HepG2 (cell line): ENCODE measurements at regions not wholly inside any gene's neighbourhood (a gene's known extent, or its start where the extent isn't known, plus 50 kb on each side); places are given as distances from the start of the nearest gene placed in this dataset.

Source experiments
- ARID3A ChIP-seq: IDR thresholded peaks from 2 replicates; pipeline ENCODE4 v1.6.1; 2012; ENCODE audit warnings: low read depth, low read length, improper control_type of control experiment
- NFATC3 ChIP-seq: sonication (generic); formaldehyde crosslinking; IDR thresholded peaks from 2 replicates; pipeline ENCODE4 v1.5.1; 2020; ENCODE audit warnings: mild to moderate bottlenecking, missing genetic modification reagents
- PHF8 ChIP-seq: sonication (generic); formaldehyde crosslinking; IDR thresholded peaks from 2 replicates; pipeline ENCODE4 v1.5.0; 2020; ENCODE audit warnings: missing genetic modification reagents
- ZFAT ChIP-seq: sonication (generic); formaldehyde crosslinking; conservative IDR thresholded peaks from 2 replicates; pipeline ENCODE4 v1.8.1; 2023; ENCODE audit warnings: missing genetic modification reagents, inconsistent platforms
- ZNF768 ChIP-seq: sonication (generic); formaldehyde crosslinking; IDR thresholded peaks from 2 replicates; pipeline ENCODE4 v1.4.0; 2020; ENCODE audit warnings: missing genetic modification reagents
- TF ChIP-seq, protein P1 (sequence below): sonication (generic); formaldehyde crosslinking; IDR thresholded peaks from 2 replicates; pipeline ENCODE4 v1.5.1; 2020; ENCODE audit warnings: mild to moderate bottlenecking, missing genetic modification reagents, borderline replicate concordance

DNA sequence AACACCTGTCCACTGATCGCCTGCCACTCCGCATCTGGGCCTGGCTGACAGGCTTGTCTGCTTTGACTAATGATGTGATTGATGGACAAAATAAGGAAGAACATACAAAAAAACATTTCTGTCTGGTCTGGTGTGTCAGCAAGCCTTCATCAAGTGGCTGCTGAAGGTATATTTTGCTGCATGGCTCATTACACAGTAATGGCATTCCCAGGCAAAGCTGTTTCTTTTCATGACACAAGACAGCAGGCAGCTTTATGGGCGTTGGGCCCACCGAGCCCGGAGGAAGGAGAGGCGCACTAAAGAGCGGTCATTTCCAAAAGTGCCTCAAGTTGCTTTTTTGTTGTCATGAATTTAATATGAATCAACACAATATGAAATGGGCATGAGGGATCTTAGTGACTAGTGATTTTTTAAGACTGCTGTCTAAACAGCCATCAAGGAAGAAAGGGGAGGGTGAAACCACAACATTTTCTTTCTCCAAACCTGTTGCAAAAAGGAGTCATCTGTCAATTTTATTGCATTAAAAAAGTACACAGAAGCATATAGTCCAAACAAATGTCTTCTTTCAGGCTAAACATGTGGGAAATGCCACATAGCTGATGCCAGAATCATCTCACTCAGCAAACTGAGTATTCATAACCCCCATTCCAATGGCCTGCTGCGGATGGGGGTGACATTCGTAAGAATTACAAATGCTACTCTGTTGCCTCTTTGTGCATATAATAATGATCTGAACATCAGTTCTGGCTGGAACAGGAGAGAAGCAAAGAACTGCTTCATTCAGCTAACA, 476.6 kb downstream of the ZNF536 start (continued):
- TF ChIP-seq, protein P1, sequence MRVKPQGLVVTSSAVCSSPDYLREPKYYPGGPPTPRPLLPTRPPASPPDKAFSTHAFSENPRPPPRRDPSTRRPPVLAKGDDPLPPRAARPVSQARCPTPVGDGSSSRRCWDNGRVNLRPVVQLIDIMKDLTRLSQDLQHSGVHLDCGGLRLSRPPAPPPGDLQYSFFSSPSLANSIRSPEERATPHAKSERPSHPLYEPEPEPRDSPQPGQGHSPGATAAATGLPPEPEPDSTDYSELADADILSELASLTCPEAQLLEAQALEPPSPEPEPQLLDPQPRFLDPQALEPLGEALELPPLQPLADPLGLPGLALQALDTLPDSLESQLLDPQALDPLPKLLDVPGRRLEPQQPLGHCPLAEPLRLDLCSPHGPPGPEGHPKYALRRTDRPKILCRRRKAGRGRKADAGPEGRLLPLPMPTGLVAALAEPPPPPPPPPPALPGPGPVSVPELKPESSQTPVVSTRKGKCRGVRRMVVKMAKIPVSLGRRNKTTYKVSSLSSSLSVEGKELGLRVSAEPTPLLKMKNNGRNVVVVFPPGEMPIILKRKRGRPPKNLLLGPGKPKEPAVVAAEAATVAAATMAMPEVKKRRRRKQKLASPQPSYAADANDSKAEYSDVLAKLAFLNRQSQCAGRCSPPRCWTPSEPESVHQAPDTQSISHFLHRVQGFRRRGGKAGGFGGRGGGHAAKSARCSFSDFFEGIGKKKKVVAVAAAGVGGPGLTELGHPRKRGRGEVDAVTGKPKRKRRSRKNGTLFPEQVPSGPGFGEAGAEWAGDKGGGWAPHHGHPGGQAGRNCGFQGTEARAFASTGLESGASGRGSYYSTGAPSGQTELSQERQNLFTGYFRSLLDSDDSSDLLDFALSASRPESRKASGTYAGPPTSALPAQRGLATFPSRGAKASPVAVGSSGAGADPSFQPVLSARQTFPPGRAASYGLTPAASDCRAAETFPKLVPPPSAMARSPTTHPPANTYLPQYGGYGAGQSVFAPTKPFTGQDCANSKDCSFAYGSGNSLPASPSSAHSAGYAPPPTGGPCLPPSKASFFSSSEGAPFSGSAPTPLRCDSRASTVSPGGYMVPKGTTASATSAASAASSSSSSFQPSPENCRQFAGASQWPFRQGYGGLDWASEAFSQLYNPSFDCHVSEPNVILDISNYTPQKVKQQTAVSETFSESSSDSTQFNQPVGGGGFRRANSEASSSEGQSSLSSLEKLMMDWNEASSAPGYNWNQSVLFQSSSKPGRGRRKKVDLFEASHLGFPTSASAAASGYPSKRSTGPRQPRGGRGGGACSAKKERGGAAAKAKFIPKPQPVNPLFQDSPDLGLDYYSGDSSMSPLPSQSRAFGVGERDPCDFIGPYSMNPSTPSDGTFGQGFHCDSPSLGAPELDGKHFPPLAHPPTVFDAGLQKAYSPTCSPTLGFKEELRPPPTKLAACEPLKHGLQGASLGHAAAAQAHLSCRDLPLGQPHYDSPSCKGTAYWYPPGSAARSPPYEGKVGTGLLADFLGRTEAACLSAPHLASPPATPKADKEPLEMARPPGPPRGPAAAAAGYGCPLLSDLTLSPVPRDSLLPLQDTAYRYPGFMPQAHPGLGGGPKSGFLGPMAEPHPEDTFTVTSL (CRISPR knock-in tag), result no peak
- no peak for TF ChIP-seq NFATC3 (CRISPR knock-in tag)
- no peak for TF ChIP-seq ARID3A
- no peak for TF ChIP-seq PHF8 (CRISPR knock-in tag)
- no peak for TF ChIP-seq ZFAT (CRISPR knock-in tag)
- no peak for TF ChIP-seq ZNF768 (CRISPR knock-in tag)
